Hypothalamus (tissue), 51 donors: ENCODE measurements at regions not wholly inside any gene's neighbourhood (a gene's known extent, or its start where the extent isn't known, plus 50 kb on each side); places are given as distances from the start of the nearest gene placed in this dataset.
"Not testable (repeated sequence)": the region's sequence is repeated elsewhere in the genome, so short reads cannot be mapped to it uniquely, and the experiment has no call there.

ENCODE experiments used
- DNase-seq, 51 donors: peaks; one replicate each; lab custom pipeline; 2025; lab: John Stamatoyannopoulos, UW

- no peak for DNase-seq
These were observed 204.7 kb upstream of the STK26 start for GRCh38 chrX:131818297-131818936.

GRCh38 chrX:131821945-131822622, 201.0 kb upstream of the STK26 start:
- DNase-seq = peak in 21 of 51 donors; percentile 0 to 82 (median 60)

GRCh38 chrX:131826572-131826971, 196.5 kb upstream of the STK26 start:
- DNase-seq = no peak

GRCh38 chrX:131827935-131828334, 195.2 kb upstream of the STK26 start:
- DNase-seq = peak in 8 of 51 donors; percentile 0 to 17 (median 4)

- DNase-seq = no peak
These were observed 194.6 kb upstream of the STK26 start for GRCh38 chrX:131828482-131828881.

GRCh38 chrX:131830400-131831184, 192.5 kb upstream of the STK26 start:
- DNase-seq = peak in 48 of 51 donors; percentile 1 to 86 (median 44)

- no peak for DNase-seq
These were observed 191.9 kb upstream of the STK26 start for GRCh38 chrX:131831185-131831520.

GRCh38 chrX:131836161-131836560, 186.9 kb upstream of the STK26 start:
- DNase-seq = no peak

GRCh38 chrX:131837325-131837724, 185.8 kb upstream of the STK26 start:
- no peak for DNase-seq

- no peak for DNase-seq
These were observed 182.2 kb upstream of the STK26 start for GRCh38 chrX:131840799-131841495.

- peak in 15 of 51 donors; percentile 0 to 11 (median 1) for DNase-seq
These were observed 181.3 kb upstream of the STK26 start for GRCh38 chrX:131841496-131842437.

- no peak for DNase-seq
These were observed 179.1 kb upstream of the STK26 start for GRCh38 chrX:131843987-131844386.

GRCh38 chrX:131845201-131845600, 177.9 kb upstream of the STK26 start:
- no peak for DNase-seq

GRCh38 chrX:131845771-131846170, 177.3 kb upstream of the STK26 start:
- no peak for DNase-seq

- DNase-seq = not testable (repeated sequence)
These were observed 172.1 kb upstream of the STK26 start for GRCh38 chrX:131850964-131851363.

GRCh38 chrX:131853440-131853839, 169.7 kb upstream of the STK26 start:
- DNase-seq = no peak

GRCh38 chrX:131854581-131854980, 168.5 kb upstream of the STK26 start:
- DNase-seq = peak in 1 of 51 donors; percentile 2

GRCh38 chrX:131861088-131861787, 161.9 kb upstream of the STK26 start:
- DNase-seq = no peak

- DNase-seq = no peak
These were observed 160.8 kb upstream of the STK26 start for GRCh38 chrX:131862321-131862720.
